Astrocyte (in vitro differentiated cells and primary cell): ENCODE measurements at regions not wholly inside any gene's neighbourhood (a gene's known extent, or its start where the extent isn't known, plus 50 kb on each side); places are given as distances from the start of the nearest gene placed in this dataset.

Experiments used
- EZH2 ChIP-seq: IDR thresholded peaks from 2 replicates; pipeline ENCODE4 v1.6.1; 2012; ENCODE audit warnings: mild to moderate bottlenecking, low read length, inconsistent platforms; ENCODE audit not compliant: insufficient read depth
- TF ChIP-seq, protein P1 (sequence below): IDR thresholded peaks from 2 replicates; pipeline ENCODE4 v1.5.1; 2011; ENCODE audit warnings: low read depth, mild to moderate bottlenecking, inconsistent platforms, low read length, moderate library complexity; ENCODE audit not compliant: insufficient read depth

DNA sequence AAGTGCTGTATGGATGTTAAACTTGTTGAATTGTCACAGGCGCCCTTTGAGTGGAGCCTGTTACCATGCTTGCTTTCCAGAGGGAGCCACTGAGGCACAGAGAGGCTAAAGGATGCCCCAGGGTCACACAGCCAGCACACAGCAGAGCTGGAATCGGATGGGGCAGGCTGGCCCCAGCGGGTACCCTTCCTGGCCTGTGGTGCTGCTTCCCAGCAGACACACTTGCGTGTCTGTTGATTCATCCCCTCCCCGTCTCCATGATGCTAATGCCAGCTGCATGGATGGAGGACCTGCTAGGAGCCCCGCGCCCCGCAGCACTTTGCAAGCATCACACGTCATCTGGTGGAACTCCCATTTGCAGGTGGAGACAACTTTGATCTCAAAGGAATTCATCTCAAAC lies 52.4 kb upstream of the SHISAL1 start:
- TF ChIP-seq, protein P1, sequence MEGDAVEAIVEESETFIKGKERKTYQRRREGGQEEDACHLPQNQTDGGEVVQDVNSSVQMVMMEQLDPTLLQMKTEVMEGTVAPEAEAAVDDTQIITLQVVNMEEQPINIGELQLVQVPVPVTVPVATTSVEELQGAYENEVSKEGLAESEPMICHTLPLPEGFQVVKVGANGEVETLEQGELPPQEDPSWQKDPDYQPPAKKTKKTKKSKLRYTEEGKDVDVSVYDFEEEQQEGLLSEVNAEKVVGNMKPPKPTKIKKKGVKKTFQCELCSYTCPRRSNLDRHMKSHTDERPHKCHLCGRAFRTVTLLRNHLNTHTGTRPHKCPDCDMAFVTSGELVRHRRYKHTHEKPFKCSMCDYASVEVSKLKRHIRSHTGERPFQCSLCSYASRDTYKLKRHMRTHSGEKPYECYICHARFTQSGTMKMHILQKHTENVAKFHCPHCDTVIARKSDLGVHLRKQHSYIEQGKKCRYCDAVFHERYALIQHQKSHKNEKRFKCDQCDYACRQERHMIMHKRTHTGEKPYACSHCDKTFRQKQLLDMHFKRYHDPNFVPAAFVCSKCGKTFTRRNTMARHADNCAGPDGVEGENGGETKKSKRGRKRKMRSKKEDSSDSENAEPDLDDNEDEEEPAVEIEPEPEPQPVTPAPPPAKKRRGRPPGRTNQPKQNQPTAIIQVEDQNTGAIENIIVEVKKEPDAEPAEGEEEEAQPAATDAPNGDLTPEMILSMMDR, result no peak
- no peak for TF ChIP-seq EZH2
